ENCODE measurements at regions not wholly inside any gene's neighbourhood (a gene's known extent, or its start where the extent isn't known, plus 50 kb on each side); places are given as distances from the start of the nearest gene placed in this dataset.

GRCh38 chr5:26807231-26808199 is 230.9 kb downstream of the CDH9 start:
- no peak for TF ChIP-seq CTCF (IDR thresholded peaks at IDR 0.05; ENCODE audit: low read length)
- no peak for TF ChIP-seq EZH2 (optimal IDR thresholded peaks at IDR 0.05; ENCODE audit: low read depth, low read length)
- no peak for TF ChIP-seq EZH2phosphoT487 (IDR thresholded peaks at IDR 0.05; ENCODE audit: low read length)

Measured in MM.1S (cell line).